ENCODE measurements at regions not wholly inside any gene's neighbourhood (a gene's known extent, or its start where the extent isn't known, plus 50 kb on each side); places are given as distances from the start of the nearest gene placed in this dataset.

- no peak for TF ChIP-seq CREB1 (IDR thresholded peaks at IDR 0.05; ENCODE audit: low read depth)
- no peak for TF ChIP-seq CEBPB (IDR thresholded peaks at IDR 0.05)
- TF ChIP-seq TEAD4 (IDR thresholded peaks at IDR 0.05), result no peak
- no peak for TF ChIP-seq TAF1 (IDR thresholded peaks at IDR 0.05; ENCODE audit: low read depth)
Measured at GRCh38 chr2:54403512-54404238, 52.5 kb upstream of the SPTBN1 start.

All from Ishikawa (cell line).